Glutamatergic neuron (in vitro differentiated cells): ENCODE measurements at regions not wholly inside any gene's neighbourhood (a gene's known extent, or its start where the extent isn't known, plus 50 kb on each side); places are given as distances from the start of the nearest gene placed in this dataset.

Experiments
- DNase-seq: peaks from one replicate; pipeline ENCODE4 v3.0.0; 2022
- H3K27ac Mint-ChIP-seq: one replicate; pipeline ENCODE4 v1.8.0; 2020; ENCODE audit warnings: mild to moderate bottlenecking, mixed read lengths, inconsistent platforms; ENCODE audit not compliant: unreplicated experiment
- H3K27me3 Mint-ChIP-seq: one replicate; pipeline ENCODE4 v1.8.0; 2020; ENCODE audit warnings: mild to moderate bottlenecking, moderate library complexity, mixed read lengths, inconsistent platforms; ENCODE audit not compliant: unreplicated experiment
- H3K36me3 Mint-ChIP-seq: one replicate; pipeline ENCODE4 v1.8.0; 2020; ENCODE audit warnings: mild to moderate bottlenecking, mixed read lengths, inconsistent platforms; ENCODE audit not compliant: unreplicated experiment
- H3K4me1 Mint-ChIP-seq: one replicate; pipeline ENCODE4 v1.8.0; 2020; ENCODE audit warnings: mild to moderate bottlenecking, low read depth, mixed read lengths, inconsistent platforms; ENCODE audit not compliant: unreplicated experiment
- H3K4me3 Mint-ChIP-seq: one replicate; pipeline ENCODE4 v1.8.0; 2020; ENCODE audit warnings: mild to moderate bottlenecking, mixed read lengths, inconsistent platforms; ENCODE audit not compliant: unreplicated experiment
- H3K9me3 Mint-ChIP-seq: one replicate; pipeline ENCODE4 v1.8.0; 2020; ENCODE audit warnings: mild to moderate bottlenecking, moderate library complexity, mixed read lengths, inconsistent platforms; ENCODE audit not compliant: unreplicated experiment
- TF ChIP-seq, protein P1 (sequence below): fragments of 200-600 bp; sonication (generic); IDR thresholded peaks from one replicate; pipeline ENCODE4 v1.5.0; 2021; ENCODE audit not compliant: partially characterized antibody, unreplicated experiment

DNA sequence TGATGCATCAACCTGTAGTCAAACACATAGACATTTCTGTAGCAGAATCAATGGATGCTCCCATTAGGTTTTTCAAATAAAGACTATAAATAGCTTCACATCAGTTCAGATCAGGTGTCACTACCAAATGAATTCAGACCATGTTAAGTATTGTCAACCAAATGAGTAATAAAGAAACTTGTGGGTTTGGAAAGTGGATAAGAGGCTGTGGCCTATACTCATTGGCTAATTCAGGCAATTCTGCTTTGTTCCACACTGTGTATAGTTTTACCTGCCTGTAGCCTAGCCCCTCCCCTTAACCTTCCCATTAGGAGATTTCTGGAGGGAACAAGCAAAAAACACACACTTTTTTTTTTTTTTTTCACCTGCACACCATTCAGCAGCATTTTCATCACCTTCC, 321.2 kb downstream of the HLX start:
- H3K4me3 Mint-ChIP-seq = no peak overlapping the region
- no peak for DNase-seq

DNA sequence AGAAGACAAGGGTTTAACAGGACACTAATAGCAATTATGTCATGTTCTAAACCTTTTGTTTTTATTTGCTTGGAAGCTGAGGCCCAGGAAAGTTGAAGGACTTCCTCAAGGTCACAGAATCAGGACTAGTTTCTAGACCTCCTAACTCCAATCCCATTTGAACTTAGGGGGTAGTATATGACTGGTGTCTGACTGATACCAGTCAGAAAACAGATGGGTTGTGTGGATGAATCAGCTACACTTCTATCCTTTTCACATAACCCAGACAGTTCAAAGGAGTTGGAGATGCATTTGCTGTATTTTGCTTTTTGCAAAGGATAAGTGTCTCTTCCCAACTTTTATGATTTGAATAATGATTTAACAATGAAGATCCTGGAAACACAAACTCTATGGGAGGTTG, 322.5 kb downstream of the HLX start:
- Mint-ChIP-seq H3K4me1 (no peaks in the 10 kb centered on the region), H3K36me3 (peaks cover under 1% of the 10 kb centered on the region), H3K27me3 (no peaks in the 10 kb centered on the region), H3K4me3 (no peak overlapping the region), H3K27ac (no peak overlapping the region), H3K9me3 (peaks cover 2% of the 10 kb centered on the region)
- TF ChIP-seq, protein P1, sequence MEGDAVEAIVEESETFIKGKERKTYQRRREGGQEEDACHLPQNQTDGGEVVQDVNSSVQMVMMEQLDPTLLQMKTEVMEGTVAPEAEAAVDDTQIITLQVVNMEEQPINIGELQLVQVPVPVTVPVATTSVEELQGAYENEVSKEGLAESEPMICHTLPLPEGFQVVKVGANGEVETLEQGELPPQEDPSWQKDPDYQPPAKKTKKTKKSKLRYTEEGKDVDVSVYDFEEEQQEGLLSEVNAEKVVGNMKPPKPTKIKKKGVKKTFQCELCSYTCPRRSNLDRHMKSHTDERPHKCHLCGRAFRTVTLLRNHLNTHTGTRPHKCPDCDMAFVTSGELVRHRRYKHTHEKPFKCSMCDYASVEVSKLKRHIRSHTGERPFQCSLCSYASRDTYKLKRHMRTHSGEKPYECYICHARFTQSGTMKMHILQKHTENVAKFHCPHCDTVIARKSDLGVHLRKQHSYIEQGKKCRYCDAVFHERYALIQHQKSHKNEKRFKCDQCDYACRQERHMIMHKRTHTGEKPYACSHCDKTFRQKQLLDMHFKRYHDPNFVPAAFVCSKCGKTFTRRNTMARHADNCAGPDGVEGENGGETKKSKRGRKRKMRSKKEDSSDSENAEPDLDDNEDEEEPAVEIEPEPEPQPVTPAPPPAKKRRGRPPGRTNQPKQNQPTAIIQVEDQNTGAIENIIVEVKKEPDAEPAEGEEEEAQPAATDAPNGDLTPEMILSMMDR = no peak
- no peak for DNase-seq

More for the DNA sequence above, 321.2 kb downstream of the HLX start:
- no peaks in the 10 kb centered on the region for H3K4me1 Mint-ChIP-seq
- no peaks in the 10 kb centered on the region for H3K27me3 Mint-ChIP-seq
- H3K9me3 Mint-ChIP-seq = no peaks in the 10 kb centered on the region
- TF ChIP-seq, protein P1 = no peak
- H3K36me3 Mint-ChIP-seq = peaks cover 5% of the 10 kb centered on the region
- no peak overlapping the region for H3K27ac Mint-ChIP-seq

DNA sequence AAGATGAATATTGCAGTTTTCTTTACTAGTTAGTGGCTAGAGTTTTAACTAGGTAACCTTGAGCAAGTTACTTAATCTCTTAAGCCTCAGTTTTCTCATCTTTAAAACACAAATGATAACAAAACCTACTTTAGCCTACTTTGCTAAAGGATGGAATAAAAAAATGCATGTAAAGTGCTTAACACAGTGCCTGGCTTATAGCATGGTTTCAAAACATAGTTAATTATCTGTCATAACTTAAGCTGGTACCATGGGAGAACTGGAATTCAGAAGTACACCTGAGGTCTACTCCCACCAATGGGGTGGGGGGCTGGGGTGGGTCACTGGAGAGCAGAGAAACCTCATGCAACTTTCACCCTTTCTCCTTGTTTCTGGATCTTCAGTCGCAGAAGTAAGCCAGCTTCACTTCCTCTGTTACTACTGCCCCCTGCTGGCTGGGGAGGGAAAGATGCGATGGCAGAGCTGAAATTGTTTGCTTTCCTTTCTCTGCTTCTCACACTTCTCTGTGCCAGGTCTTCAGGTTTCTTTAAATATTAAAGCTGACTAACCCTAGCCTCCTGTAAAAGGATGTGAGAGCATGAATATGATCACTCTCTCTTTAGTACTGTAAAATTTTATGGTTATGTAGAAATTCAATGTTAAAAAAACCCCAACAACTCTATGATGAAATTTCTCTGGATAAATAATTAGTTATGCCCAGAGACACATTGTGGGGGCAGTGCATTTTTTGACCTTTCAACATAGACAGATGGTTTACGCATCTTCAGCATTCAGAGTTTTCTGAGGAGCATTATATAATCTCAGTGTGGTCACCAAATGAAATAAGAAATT, 324.2 kb downstream of the HLX start:
- peaks cover 6% of the 10 kb centered on the region for H3K36me3 Mint-ChIP-seq
- H3K27ac Mint-ChIP-seq = no peak overlapping the region
- TF ChIP-seq, protein P1 = peak; percentile 93
- peak; percentile 87 for DNase-seq
- H3K4me1 Mint-ChIP-seq = no peaks in the 10 kb centered on the region
- H3K27me3 Mint-ChIP-seq = no peaks in the 10 kb centered on the region
- peaks cover 5% of the 10 kb centered on the region for H3K9me3 Mint-ChIP-seq
- no peak overlapping the region for H3K4me3 Mint-ChIP-seq

DNA sequence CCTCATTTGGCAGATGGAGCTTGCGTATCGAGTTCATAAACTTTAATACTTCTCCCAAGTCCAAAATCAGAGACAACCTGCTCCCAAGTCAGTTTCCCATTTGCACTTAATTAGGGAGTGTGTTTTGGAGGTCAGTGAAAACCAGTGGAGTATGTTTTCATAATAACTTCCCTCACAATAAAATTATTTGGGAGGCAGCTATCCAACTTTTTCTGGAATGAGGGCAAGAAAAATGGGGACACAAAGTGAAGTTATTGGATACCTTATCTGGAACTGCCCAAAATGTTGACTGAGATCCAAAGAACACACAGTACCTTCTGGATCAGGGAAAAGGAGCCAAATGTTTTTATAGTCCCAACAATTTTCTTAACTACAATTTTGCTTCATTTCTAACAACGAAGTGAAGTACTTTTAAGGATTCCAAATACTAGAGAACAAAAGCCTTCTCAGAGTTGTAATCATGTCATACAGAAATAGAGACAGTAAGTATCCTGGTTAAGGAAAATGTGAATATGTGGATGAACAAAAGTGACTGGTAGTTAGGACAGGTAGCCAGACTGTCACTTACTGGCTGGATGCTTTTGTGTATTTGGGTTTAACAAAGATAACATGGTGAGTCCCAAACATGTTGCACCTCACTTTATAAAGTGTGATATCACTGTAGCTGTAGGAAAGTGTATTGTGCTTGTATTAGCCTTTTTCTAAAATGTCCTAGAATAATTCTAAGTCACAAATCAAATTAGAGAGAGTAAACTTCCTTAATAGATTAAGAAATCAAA, 325.0 kb downstream of the HLX start:
- no peak overlapping the region for H3K4me3 Mint-ChIP-seq
- H3K27me3 Mint-ChIP-seq = no peaks in the 10 kb centered on the region
- no peaks in the 10 kb centered on the region for H3K4me1 Mint-ChIP-seq
- DNase-seq = no peak
- no peak overlapping the region for H3K27ac Mint-ChIP-seq
- H3K9me3 Mint-ChIP-seq = peaks cover 5% of the 10 kb centered on the region
- TF ChIP-seq, protein P1 = no peak
- H3K36me3 Mint-ChIP-seq = peaks cover 7% of the 10 kb centered on the region

DNA sequence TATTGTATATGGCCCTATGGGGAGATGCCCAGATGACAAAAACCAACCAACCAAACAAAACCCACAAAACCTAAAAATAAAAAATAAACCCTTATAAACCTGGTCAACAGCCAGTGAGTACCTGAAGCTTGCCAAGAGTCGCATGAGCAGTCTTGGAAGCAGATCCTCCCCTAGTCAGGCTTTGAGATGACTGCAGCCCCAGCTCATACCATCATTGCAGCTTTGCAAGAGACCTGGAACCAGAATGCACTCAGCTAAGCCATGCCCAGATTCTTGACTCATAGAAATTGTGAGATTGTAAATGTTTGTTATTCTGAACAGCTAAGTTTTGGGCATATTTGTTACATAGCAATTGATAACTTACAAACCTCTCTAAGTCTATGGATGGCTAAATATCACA, 326.8 kb downstream of the HLX start:
- H3K4me3 Mint-ChIP-seq = no peak overlapping the region
- H3K27ac Mint-ChIP-seq = no peak overlapping the region
- H3K36me3 Mint-ChIP-seq = peaks cover 7% of the 10 kb centered on the region
- H3K4me1 Mint-ChIP-seq = no peaks in the 10 kb centered on the region
- no peaks in the 10 kb centered on the region for H3K27me3 Mint-ChIP-seq
- DNase-seq = no peak
- H3K9me3 Mint-ChIP-seq = peaks cover 6% of the 10 kb centered on the region
- TF ChIP-seq, protein P1 = no peak
